ENCODE measurements at regions not wholly inside any gene's neighbourhood (a gene's known extent, or its start where the extent isn't known, plus 50 kb on each side); places are given as distances from the start of the nearest gene placed in this dataset.

DNA sequence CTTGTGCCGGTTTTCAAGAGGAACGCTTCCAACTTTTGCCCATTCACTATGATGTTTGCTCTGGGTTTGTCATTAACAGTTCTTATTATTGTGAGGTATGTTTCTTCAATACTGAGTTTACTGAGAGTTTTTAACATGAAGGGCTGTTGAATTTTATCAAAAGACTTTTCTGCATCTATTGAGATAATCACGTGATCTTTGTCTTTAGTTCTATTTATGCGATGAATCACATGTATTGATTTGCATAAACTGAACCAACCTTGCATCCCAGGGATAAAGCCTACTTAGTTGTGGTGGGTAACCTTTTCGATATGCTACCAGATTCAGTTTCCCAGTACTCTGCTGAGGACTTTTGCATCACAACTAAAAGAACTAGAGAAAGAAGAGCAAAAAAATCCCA lies 318.0 kb downstream of the GASK1B start:
- CTCF ChIA-PET: no interaction called here
- Mint-ChIP-seq H3K27ac (no peak overlapping the region), H3K27me3 (no peaks in the 10 kb centered on the region), H3K4me1 (ENCODE audit: low read depth) (no peaks in the 10 kb centered on the region), H3K4me3 (no peak overlapping the region), H3K36me3 (ENCODE audit: low read depth) (no peaks in the 10 kb centered on the region), H3K9me3 (peaks cover 11% of the 10 kb centered on the region)
- Histone ChIP-seq H3K27ac (ENCODE audit: low read depth in 1 of 2, low read length in 2 of 2) (no peak overlapping the region), H3K27me3 (ENCODE audit: control insufficient read depth in 1 of 2, insufficient read depth in 2 of 2, low read length in 2 of 2) (no peaks in the 10 kb centered on the region), H3K4me1 (ENCODE audit: insufficient read depth, low read length) (no peaks in the 10 kb centered on the region), H3K4me3 (ENCODE audit: low read length) (no peak overlapping the region), H3K9me3 (ENCODE audit: control insufficient read depth in 1 of 2, insufficient read depth in 1 of 2, low read length in 2 of 2) (no peaks in the 10 kb centered on the region), H3K36me3 (ENCODE audit: insufficient read depth, low read length) (no peaks in the 10 kb centered on the region)
- POLR2A ChIA-PET: no interaction called here
- ATAC-seq (ENCODE audit: poor library complexity) (no peak), DNase-seq (no peak)
- TF ChIP-seq, protein P1, sequence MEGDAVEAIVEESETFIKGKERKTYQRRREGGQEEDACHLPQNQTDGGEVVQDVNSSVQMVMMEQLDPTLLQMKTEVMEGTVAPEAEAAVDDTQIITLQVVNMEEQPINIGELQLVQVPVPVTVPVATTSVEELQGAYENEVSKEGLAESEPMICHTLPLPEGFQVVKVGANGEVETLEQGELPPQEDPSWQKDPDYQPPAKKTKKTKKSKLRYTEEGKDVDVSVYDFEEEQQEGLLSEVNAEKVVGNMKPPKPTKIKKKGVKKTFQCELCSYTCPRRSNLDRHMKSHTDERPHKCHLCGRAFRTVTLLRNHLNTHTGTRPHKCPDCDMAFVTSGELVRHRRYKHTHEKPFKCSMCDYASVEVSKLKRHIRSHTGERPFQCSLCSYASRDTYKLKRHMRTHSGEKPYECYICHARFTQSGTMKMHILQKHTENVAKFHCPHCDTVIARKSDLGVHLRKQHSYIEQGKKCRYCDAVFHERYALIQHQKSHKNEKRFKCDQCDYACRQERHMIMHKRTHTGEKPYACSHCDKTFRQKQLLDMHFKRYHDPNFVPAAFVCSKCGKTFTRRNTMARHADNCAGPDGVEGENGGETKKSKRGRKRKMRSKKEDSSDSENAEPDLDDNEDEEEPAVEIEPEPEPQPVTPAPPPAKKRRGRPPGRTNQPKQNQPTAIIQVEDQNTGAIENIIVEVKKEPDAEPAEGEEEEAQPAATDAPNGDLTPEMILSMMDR (IDR thresholded peaks at IDR 0.05): no peak
- intact Hi-C loops (cut with DNase I, micrococcal nuclease): no loop called here

DNA sequence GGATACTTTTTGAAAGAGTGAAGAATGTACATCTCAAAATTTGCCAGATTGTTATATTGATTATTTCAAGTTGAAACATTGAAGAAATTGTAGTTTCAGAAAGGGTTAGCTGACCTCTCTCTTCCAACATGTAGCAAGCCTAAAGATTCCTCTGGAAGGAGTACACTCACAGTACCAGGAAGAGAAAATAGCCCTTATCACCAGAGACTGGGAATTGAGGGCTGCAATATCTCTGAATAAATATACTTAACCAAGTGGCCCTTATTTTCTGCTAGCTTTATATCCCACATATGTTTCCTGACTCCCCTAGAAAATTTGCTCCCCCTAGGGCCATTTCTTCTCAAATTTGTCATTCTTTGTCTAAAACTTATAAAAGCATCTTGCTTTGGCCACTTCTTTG lies 332.2 kb downstream of the GASK1B start:
- Mint-ChIP-seq H3K27me3 (no peaks in the 10 kb centered on the region), H3K9me3 (no peaks in the 10 kb centered on the region), H3K36me3 (ENCODE audit: low read depth) (no peaks in the 10 kb centered on the region), H3K4me1 (ENCODE audit: low read depth) (no peaks in the 10 kb centered on the region), H3K4me3 (no peak overlapping the region), H3K27ac (no peak overlapping the region)
- Histone ChIP-seq H3K27ac (ENCODE audit: low read depth in 1 of 2, low read length in 2 of 2) (no peak overlapping the region), H3K9me3 (ENCODE audit: control insufficient read depth in 1 of 2, insufficient read depth in 1 of 2, low read length in 2 of 2) (peaks cover 0 to 3% of the 10 kb centered on the region in 2 experiments), H3K4me1 (ENCODE audit: insufficient read depth, low read length) (no peaks in the 10 kb centered on the region), H3K36me3 (ENCODE audit: insufficient read depth, low read length) (no peaks in the 10 kb centered on the region), H3K4me3 (ENCODE audit: low read length) (no peak overlapping the region), H3K27me3 (ENCODE audit: control insufficient read depth in 1 of 2, insufficient read depth in 2 of 2, low read length in 2 of 2) (no peaks in the 10 kb centered on the region)
- DNase-seq (no peak), ATAC-seq (ENCODE audit: poor library complexity) (no peak)
- intact Hi-C loops (cut with DNase I, micrococcal nuclease): no loop called here
- TF ChIP-seq, protein P1 (IDR thresholded peaks at IDR 0.05): no peak
- POLR2A ChIA-PET: no interaction called here
- CTCF ChIA-PET: no interaction called here

DNA sequence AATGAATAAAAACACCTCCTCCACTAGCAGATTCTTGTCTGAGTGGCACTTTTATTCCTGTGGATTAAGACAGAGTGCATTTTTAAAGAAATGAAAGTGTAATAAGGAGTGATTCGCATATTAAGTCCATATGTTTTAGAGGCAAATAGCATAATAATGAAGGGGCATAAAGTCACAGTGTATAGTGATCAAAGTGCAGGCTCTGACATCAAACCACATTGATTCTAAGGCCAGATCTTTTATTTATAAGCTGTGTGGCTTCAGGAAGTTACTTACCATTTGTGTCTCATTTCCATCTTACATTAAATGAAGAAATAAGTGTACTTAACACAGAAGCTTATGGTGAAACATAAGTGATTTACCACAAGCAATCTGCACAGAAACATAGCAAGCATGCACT lies 332.8 kb downstream of the GASK1B start:
- ATAC-seq (ENCODE audit: poor library complexity) (no peak), DNase-seq (no peak)
- Mint-ChIP-seq H3K27me3 (no peaks in the 10 kb centered on the region), H3K4me3 (no peak overlapping the region), H3K27ac (no peak overlapping the region), H3K4me1 (ENCODE audit: low read depth) (no peaks in the 10 kb centered on the region), H3K36me3 (ENCODE audit: low read depth) (no peaks in the 10 kb centered on the region), H3K9me3 (no peaks in the 10 kb centered on the region)
- TF ChIP-seq, protein P1 (IDR thresholded peaks at IDR 0.05): no peak
- Histone ChIP-seq H3K36me3 (ENCODE audit: insufficient read depth, low read length) (no peaks in the 10 kb centered on the region), H3K4me1 (ENCODE audit: insufficient read depth, low read length) (no peaks in the 10 kb centered on the region), H3K27ac (ENCODE audit: low read depth in 1 of 2, low read length in 2 of 2) (no peak overlapping the region), H3K27me3 (ENCODE audit: control insufficient read depth in 1 of 2, insufficient read depth in 2 of 2, low read length in 2 of 2) (no peaks in the 10 kb centered on the region), H3K9me3 (ENCODE audit: control insufficient read depth in 1 of 2, insufficient read depth in 1 of 2, low read length in 2 of 2) (peaks cover 0 to 2% of the 10 kb centered on the region in 2 experiments), H3K4me3 (ENCODE audit: low read length) (no peak overlapping the region)
- POLR2A ChIA-PET: no interaction called here
- intact Hi-C loops (cut with DNase I, micrococcal nuclease): no loop called here
- CTCF ChIA-PET: no interaction called here
